Tibial nerve (tissue), 4 donors: ENCODE measurements at regions not wholly inside any gene's neighbourhood (a gene's known extent, or its start where the extent isn't known, plus 50 kb on each side); places are given as distances from the start of the nearest gene placed in this dataset.

ENCODE experiments used
- DNase-seq, 2 donors: peaks; one replicate each; pipeline ENCODE4 v3.0.0-alpha.2; 2019; ENCODE audit warnings: low spot score in 2 of 2
- H3K27ac ChIP-seq, 4 donors: fragments of 200-600 bp; sonication (generic) in 3 of 4; one replicate each; pipeline ENCODE4 v1.5.1; 2017 to 2019; ENCODE audit warnings: mild to moderate bottlenecking in 1 of 4
- H3K27me3 ChIP-seq, 2 donors: fragments of 200-600 bp; sonication (generic) in 1 of 2; one replicate each; pipeline versions ENCODE4 v1.5.1 to v1.6.0; 2017 to 2019
- H3K36me3 ChIP-seq, 3 donors: fragments of 200-600 bp; sonication (generic); one replicate each; pipeline ENCODE4 v1.5.1; 2018 to 2019
- H3K4me1 ChIP-seq, 4 donors: fragments of 200-600 bp; sonication (generic) in 3 of 4; one replicate each; pipeline ENCODE4 v1.5.1; 2017 to 2019
- H3K4me3 ChIP-seq, 4 donors: fragments of 200-600 bp; sonication (generic) in 3 of 4; one replicate each; pipeline ENCODE4 v1.5.1; 2017 to 2019; ENCODE audit warnings: mild to moderate bottlenecking in 1 of 4, moderate library complexity in 1 of 4
- H3K9me3 ChIP-seq, 4 donors: fragments of 200-600 bp; sonication (generic) in 3 of 4; one replicate each; pipeline ENCODE4 v1.5.1; 2017 to 2019
- CTCF ChIP-seq, 5 experiments: fragments of 200-600 bp in 3 of 5; fragments of 450-650 bp in 2 of 5; sonication (generic) in 3 of 5; IDR thresholded peaks; one replicate each; pipeline ENCODE4 v1.5.1; 2016 to 2019; ENCODE audit warnings: antibody characterized with exemption in 5 of 5, mild to moderate bottlenecking in 3 of 5, moderate library complexity in 2 of 5
- EP300 ChIP-seq, 2 donors: sonication (generic); formaldehyde crosslinking; IDR thresholded peaks; one replicate each; pipeline ENCODE4 v1.6.1; 2017; ENCODE audit warnings: antibody characterized with exemption in 2 of 2, mild to moderate bottlenecking in 1 of 2
- POLR2A ChIP-seq, 2 donors: fragments of 450-650 bp; IDR thresholded peaks; one replicate each; pipeline ENCODE4 v1.6.1; 2017; ENCODE audit warnings: antibody characterized with exemption in 2 of 2, mild to moderate bottlenecking in 2 of 2, moderate library complexity in 2 of 2
- WGBS, 2 donors: methylation state at CpG; one replicate each; pipeline ENCODE4 v1.1.5; 2018; 5-methylcytosine and 5-hydroxymethylcytosine counted together

DNA sequence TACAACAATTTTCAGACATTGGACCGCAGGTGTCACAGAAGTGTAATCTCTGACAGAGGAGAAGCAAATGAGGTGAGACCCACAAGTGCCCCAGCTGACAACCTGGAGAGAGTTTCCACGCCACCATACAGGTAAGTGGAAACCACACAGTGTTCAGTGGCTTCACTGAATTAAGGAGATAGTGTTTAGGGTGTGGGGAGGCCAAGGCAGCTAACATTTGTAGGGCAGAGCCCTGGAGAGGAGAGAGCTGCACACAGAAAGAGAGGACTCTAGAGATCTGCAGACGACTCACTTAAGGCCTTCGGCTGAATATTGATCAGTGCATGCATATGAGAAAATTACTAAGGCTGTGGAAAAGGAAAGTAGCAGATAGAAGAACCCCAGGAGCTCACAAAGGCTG is 228.9 kb upstream of the TNRC6C start:
- no peak for DNase-seq
- peaks cover 0 to 14% (median 0%) of the 10 kb centered on the region in 4 donors for H3K9me3 ChIP-seq
- WGBS, 2 donors = 90 to 91% methylated on average over 4 of the region's 4 CpGs
- H3K36me3 ChIP-seq = no peaks in the 10 kb centered on the region
- H3K27ac ChIP-seq = no peak overlapping the region
- H3K27me3 ChIP-seq = no peaks in the 10 kb centered on the region
- TF ChIP-seq EP300 (IDR thresholded peaks at IDR 0.05) (no peak), CTCF (IDR thresholded peaks at IDR 0.05) (no peak), POLR2A (IDR thresholded peaks at IDR 0.05) (no peak)
- H3K4me3 ChIP-seq = no peak overlapping the region
- peaks cover 0 to 47% (median 32%) of the 10 kb centered on the region in 4 donors for H3K4me1 ChIP-seq

- Histone ChIP-seq H3K36me3 (no peaks in the 10 kb centered on the region), H3K27ac (no peak overlapping the region), H3K9me3 (peaks cover 0 to 14% (median 0%) of the 10 kb centered on the region in 4 donors), H3K27me3 (no peaks in the 10 kb centered on the region), H3K4me1 (peaks cover 0 to 55% (median 40%) of the 10 kb centered on the region in 4 donors), H3K4me3 (no peak overlapping the region)
- TF ChIP-seq POLR2A (IDR thresholded peaks at IDR 0.05) (no peak), CTCF (IDR thresholded peaks at IDR 0.05) (no peak), EP300 (IDR thresholded peaks at IDR 0.05) (no peak)
- no peak for DNase-seq
Observed at GRCh38 chr17:77730376-77730775, 228.1 kb upstream of the TNRC6C start.

DNA sequence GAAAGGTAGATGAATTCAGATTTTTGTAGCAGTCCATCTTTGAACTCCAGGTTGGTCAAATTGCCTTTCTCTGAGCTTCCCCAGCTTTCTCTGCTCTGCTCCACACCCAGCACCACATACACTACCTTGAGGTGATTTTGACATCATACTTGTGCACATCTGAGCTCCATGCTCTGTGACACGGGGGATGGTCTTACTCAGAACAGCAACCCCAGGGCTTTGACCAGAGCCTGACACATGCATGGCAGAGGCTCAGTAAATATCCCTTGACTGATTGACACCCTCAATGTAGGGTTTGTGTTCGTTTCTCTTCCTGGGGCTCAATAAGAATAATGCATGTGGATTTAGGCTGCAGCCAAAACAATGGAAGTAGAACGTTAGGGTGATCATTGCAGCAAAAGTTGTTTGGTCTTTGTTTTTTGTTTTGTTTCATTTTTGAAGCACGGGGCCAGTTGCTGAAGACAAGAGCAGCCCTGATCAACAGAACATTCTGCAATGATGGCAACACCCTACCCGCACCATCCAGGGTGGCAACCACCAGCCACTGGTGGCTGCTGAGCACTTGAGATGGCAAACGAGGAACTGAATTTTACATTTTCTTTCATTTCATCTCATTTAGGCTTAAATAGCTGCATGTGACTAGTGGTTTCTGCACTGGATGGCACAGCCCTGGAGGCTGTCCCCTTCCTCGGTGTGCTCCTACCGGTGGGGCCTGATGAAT is 224.8 kb upstream of the TNRC6C start:
- Histone ChIP-seq H3K9me3 (peaks cover 0 to 14% (median 0%) of the 10 kb centered on the region in 4 donors), H3K4me3 (peak overlapping the region in 2 of 4 donors; percentile 6 to 24), H3K27me3 (no peaks in the 10 kb centered on the region), H3K27ac (peak overlapping the region; percentile 73 to 88 (median 79)), H3K4me1 (peaks cover 0 to 58% (median 25%) of the 10 kb centered on the region in 4 donors), H3K36me3 (no peaks in the 10 kb centered on the region)
- 38% methylated on average over 8 of the region's 8 CpGs for WGBS, 2 donors
- TF ChIP-seq POLR2A (IDR thresholded peaks at IDR 0.05) = no peak
- TF ChIP-seq EP300 (IDR thresholded peaks at IDR 0.05) = no peak
- TF ChIP-seq CTCF (IDR thresholded peaks at IDR 0.05) = no peak
- DNase-seq = no peak

GRCh38 chr17:77734371-77735080 is 224.0 kb upstream of the TNRC6C start:
- Histone ChIP-seq H3K27me3 (no peaks in the 10 kb centered on the region), H3K4me3 (peak overlapping the region in 2 of 4 donors; percentile 6 to 24), H3K27ac (peak overlapping the region; percentile 73 to 88 (median 79)), H3K9me3 (peaks cover 0 to 14% (median 0%) of the 10 kb centered on the region in 4 donors), H3K4me1 (peaks cover 0 to 57% (median 21%) of the 10 kb centered on the region in 4 donors), H3K36me3 (no peaks in the 10 kb centered on the region)
- TF ChIP-seq POLR2A (IDR thresholded peaks at IDR 0.05) (no peak), CTCF (IDR thresholded peaks at IDR 0.05) (peak in 2 of 5 experiments; percentile 18 to 21), EP300 (IDR thresholded peaks at IDR 0.05) (peak in 1 of 2 donors; percentile 65)
- DNase-seq = peak; percentile 83 to 86
- WGBS, 2 donors = 8 to 9% methylated on average over 11 to 19 of the region's 19 CpGs

DNA sequence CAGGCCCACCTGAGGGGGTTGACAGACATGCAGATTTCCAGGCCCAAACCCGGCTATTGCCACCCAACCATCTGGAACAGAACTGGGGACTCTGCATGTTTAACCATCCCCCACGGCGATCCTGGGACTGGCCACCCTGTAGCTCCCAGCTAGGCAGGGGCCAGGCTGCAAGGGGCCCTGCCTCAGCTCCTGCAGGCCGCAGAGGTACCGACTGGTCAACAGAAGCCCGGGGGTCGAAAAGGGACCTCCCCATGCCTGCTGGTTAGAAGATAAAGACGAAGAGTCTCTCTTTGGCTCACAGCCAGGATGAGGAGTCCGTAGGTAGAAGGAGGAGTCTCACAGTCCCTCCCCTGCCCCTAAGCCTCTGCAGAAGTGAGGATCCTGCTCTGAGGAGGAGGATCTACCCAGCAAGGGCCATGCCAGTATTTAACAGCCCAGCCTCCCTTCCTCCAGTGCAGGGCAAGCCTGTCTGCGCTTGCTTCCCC is 223.4 kb upstream of the TNRC6C start:
- Histone ChIP-seq H3K9me3 (peaks cover 0 to 14% (median 0%) of the 10 kb centered on the region in 4 donors), H3K27ac (peak overlapping the region; percentile 73 to 88 (median 79)), H3K27me3 (no peaks in the 10 kb centered on the region), H3K36me3 (no peaks in the 10 kb centered on the region), H3K4me3 (peak overlapping the region in 1 of 4 donors; percentile 24), H3K4me1 (peaks cover 0 to 56% (median 21%) of the 10 kb centered on the region in 4 donors)
- no peak for DNase-seq
- WGBS, 2 donors = 12 to 19% methylated on average over 3 to 10 of the region's 10 CpGs
- TF ChIP-seq EP300 (IDR thresholded peaks at IDR 0.05) (no peak), CTCF (IDR thresholded peaks at IDR 0.05) (peak in 1 of 5 experiments; percentile 10), POLR2A (IDR thresholded peaks at IDR 0.05) (no peak)
